WTC11 (cell line): ENCODE measurements at regions not wholly inside any gene's neighbourhood (a gene's known extent, or its start where the extent isn't known, plus 50 kb on each side); places are given as distances from the start of the nearest gene placed in this dataset.

ENCODE experiments used
- GTF2I ChIP-seq: fragments of 250-450 bp; sonication (Bioruptor Pico); conservative IDR thresholded peaks from 2 replicates; pipeline ENCODE4 v1.4.0; 2021; ENCODE audit warnings: mild to moderate bottlenecking
- TF ChIP-seq, protein P1 (sequence below): fragments of 200-600 bp; IDR thresholded peaks from 2 replicates; pipeline ENCODE4 v1.8.0; 2022; ENCODE audit warnings: antibody characterized with exemption
- TF ChIP-seq, protein P2 (sequence below): sonication (generic); formaldehyde crosslinking; conservative IDR thresholded peaks from 2 replicates; pipeline ENCODE4 v1.8.1; 2022; ENCODE audit warnings: mild to moderate bottlenecking, missing genetic modification reagents
- TF ChIP-seq, protein P3 (sequence below): sonication (generic); formaldehyde crosslinking; IDR thresholded peaks from 2 replicates; pipeline ENCODE4 v1.8.0; 2022; ENCODE audit warnings: mild to moderate bottlenecking, missing genetic modification reagents
- TF ChIP-seq, protein P4 (sequence below): sonication (generic); formaldehyde crosslinking; IDR thresholded peaks from 2 replicates; pipeline ENCODE4 v1.8.0; 2022; ENCODE audit warnings: mild to moderate bottlenecking, missing genetic modification reagents

DNA sequence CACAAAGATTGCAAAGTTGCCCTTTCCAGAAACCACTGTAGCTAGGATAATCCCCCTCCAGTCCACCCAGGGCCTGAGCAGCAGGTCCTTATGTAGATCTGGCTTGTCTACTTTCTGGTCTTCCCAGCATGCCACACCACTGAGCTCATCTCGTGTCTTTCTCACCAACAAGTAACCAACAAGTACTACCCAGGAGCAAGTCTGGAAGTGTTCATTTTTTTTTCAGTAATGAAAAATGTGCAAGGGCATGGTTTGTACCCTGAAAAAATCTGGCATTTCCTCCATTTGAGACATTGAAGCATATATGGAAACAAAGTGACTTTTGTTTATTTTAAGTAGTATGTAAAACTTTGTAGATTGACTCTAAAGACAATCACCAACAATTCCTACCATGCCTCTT, 120.8 kb downstream of the INHBA start:
- TF ChIP-seq, protein P1, sequence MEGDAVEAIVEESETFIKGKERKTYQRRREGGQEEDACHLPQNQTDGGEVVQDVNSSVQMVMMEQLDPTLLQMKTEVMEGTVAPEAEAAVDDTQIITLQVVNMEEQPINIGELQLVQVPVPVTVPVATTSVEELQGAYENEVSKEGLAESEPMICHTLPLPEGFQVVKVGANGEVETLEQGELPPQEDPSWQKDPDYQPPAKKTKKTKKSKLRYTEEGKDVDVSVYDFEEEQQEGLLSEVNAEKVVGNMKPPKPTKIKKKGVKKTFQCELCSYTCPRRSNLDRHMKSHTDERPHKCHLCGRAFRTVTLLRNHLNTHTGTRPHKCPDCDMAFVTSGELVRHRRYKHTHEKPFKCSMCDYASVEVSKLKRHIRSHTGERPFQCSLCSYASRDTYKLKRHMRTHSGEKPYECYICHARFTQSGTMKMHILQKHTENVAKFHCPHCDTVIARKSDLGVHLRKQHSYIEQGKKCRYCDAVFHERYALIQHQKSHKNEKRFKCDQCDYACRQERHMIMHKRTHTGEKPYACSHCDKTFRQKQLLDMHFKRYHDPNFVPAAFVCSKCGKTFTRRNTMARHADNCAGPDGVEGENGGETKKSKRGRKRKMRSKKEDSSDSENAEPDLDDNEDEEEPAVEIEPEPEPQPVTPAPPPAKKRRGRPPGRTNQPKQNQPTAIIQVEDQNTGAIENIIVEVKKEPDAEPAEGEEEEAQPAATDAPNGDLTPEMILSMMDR: no peak
- TF ChIP-seq GTF2I (CRISPR knock-in tag): no peak
- TF ChIP-seq, protein P2, sequence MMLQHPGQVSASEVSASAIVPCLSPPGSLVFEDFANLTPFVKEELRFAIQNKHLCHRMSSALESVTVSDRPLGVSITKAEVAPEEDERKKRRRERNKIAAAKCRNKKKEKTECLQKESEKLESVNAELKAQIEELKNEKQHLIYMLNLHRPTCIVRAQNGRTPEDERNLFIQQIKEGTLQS (CRISPR knock-in tag): no peak
- TF ChIP-seq, protein P3, sequence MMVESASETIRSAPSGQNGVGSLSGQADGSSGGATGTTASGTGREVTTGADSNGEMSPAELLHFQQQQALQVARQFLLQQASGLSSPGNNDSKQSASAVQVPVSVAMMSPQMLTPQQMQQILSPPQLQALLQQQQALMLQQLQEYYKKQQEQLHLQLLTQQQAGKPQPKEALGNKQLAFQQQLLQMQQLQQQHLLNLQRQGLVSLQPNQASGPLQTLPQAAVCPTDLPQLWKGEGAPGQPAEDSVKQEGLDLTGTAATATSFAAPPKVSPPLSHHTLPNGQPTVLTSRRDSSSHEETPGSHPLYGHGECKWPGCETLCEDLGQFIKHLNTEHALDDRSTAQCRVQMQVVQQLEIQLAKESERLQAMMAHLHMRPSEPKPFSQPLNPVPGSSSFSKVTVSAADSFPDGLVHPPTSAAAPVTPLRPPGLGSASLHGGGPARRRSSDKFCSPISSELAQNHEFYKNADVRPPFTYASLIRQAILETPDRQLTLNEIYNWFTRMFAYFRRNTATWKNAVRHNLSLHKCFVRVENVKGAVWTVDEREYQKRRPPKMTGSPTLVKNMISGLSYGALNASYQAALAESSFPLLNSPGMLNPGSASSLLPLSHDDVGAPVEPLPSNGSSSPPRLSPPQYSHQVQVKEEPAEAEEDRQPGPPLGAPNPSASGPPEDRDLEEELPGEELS (CRISPR knock-in tag): no peak
- TF ChIP-seq, protein P4, sequence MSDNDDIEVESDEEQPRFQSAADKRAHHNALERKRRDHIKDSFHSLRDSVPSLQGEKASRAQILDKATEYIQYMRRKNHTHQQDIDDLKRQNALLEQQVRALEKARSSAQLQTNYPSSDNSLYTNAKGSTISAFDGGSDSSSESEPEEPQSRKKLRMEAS (CRISPR knock-in tag): no peak
